H9 (cell line): ENCODE measurements at regions not wholly inside any gene's neighbourhood (a gene's known extent, or its start where the extent isn't known, plus 50 kb on each side); places are given as distances from the start of the nearest gene placed in this dataset.

Experiments used
- DNase-seq: peaks from one replicate; pipeline ENCODE4 v3.0.0-alpha.2; 2017
- H2AFZ ChIP-seq: one replicate; pipeline ENCODE4 v1.6.1; 2013; ENCODE audit warnings: mild to moderate bottlenecking, low read length, control low read depth, moderate library complexity
- H2AK5ac ChIP-seq: 2 replicates; pipeline ENCODE4 v1.6.1; 2013; ENCODE audit warnings: low read length, control low read depth, mixed read lengths; ENCODE audit not compliant: insufficient read length
- H2BK120ac ChIP-seq: one replicate; pipeline ENCODE4 v1.6.1; 2013; ENCODE audit warnings: low read depth, mild to moderate bottlenecking, low read length, control low read depth, inconsistent platforms; ENCODE audit not compliant: poor library complexity, severe bottlenecking
- H2BK12ac ChIP-seq: 2 replicates; pipeline ENCODE4 v1.6.1; 2013; ENCODE audit warnings: low read length, control low read depth, mixed read lengths, low read depth; ENCODE audit not compliant: insufficient read length
- H2BK15ac ChIP-seq: 2 replicates; pipeline ENCODE4 v1.6.1; 2013; ENCODE audit warnings: low read depth, low read length, control low read depth
- H2BK20ac ChIP-seq: one replicate; pipeline ENCODE4 v1.6.1; 2013; ENCODE audit warnings: low read depth, mild to moderate bottlenecking, low read length, control low read depth, inconsistent platforms; ENCODE audit not compliant: poor library complexity, severe bottlenecking
- H2BK5ac ChIP-seq: 2 replicates; pipeline ENCODE4 v1.6.1; 2013; ENCODE audit warnings: low read length, control low read depth, mixed read lengths; ENCODE audit not compliant: insufficient read length
- H3K14ac ChIP-seq: 2 replicates; pipeline ENCODE4 v1.6.1; 2013; ENCODE audit warnings: low read length, control low read depth; ENCODE audit not compliant: insufficient read depth
- H3K18ac ChIP-seq: 2 replicates; pipeline ENCODE4 v1.6.1; 2013; ENCODE audit warnings: low read depth, mild to moderate bottlenecking, mixed read lengths, low read length, control low read depth; ENCODE audit not compliant: insufficient read length
- H3K23ac ChIP-seq: 2 replicates; pipeline ENCODE4 v1.6.1; 2013; ENCODE audit warnings: low read length, control low read depth, mixed read lengths, low read depth; ENCODE audit not compliant: insufficient read length
- H3K23me2 ChIP-seq: 2 replicates; pipeline ENCODE4 v1.6.1; 2013; ENCODE audit warnings: low read depth, mild to moderate bottlenecking, mixed read lengths, low read length, control low read depth; ENCODE audit not compliant: insufficient read length, poor library complexity, severe bottlenecking
- H3K27ac ChIP-seq: 2 replicates; pipeline ENCODE4 v1.5.1; 2013; ENCODE audit warnings: low read length, control low read depth, mixed read lengths, low read depth; ENCODE audit not compliant: insufficient read length
- H3K27me3 ChIP-seq: 2 replicates; pipeline ENCODE4 v1.6.1; 2013; ENCODE audit warnings: low read length, control low read depth, inconsistent platforms; ENCODE audit not compliant: insufficient read depth
- H3K4ac ChIP-seq: 2 replicates; pipeline ENCODE4 v1.6.1; 2013; ENCODE audit warnings: low read depth, mild to moderate bottlenecking, control low read depth, inconsistent platforms, low read length, moderate library complexity
- H3K4me1 ChIP-seq: 2 replicates; pipeline ENCODE4 v1.6.1; 2013; ENCODE audit warnings: low read length, control low read depth, inconsistent platforms; ENCODE audit not compliant: insufficient read depth
- H3K4me2 ChIP-seq: 2 replicates; pipeline ENCODE4 v1.6.1; 2013; ENCODE audit warnings: low read length, control low read depth, mixed read lengths; ENCODE audit not compliant: insufficient read length, insufficient read depth
- H3K56ac ChIP-seq: 2 replicates; pipeline ENCODE4 v1.6.1; 2013; ENCODE audit warnings: low read depth, mild to moderate bottlenecking, mixed read lengths, low read length, control low read depth; ENCODE audit not compliant: insufficient read length
- H3K79me1 ChIP-seq: 2 replicates; pipeline ENCODE4 v1.6.1; 2013; ENCODE audit warnings: low read depth, mild to moderate bottlenecking, moderate library complexity, low read length, control low read depth, inconsistent platforms; ENCODE audit not compliant: insufficient read depth, poor library complexity, severe bottlenecking
- H3K79me2 ChIP-seq: 2 replicates; pipeline ENCODE4 v1.6.1; 2013; ENCODE audit warnings: low read length, control low read depth, inconsistent platforms; ENCODE audit not compliant: insufficient read depth
- H3K9ac ChIP-seq: 2 replicates; pipeline ENCODE4 v1.6.1; 2013; ENCODE audit warnings: low read length, control low read depth, mixed read lengths; ENCODE audit not compliant: insufficient read length; ENCODE audit errors: extremely low read depth
- H3K9me3 ChIP-seq: one replicate; pipeline ENCODE4 v1.6.1; 2013; ENCODE audit warnings: low read depth, low read length, inconsistent platforms; ENCODE audit not compliant: control insufficient read depth
- H3T11ph ChIP-seq: one replicate; pipeline ENCODE4 v1.6.1; 2013; ENCODE audit warnings: mild to moderate bottlenecking, low read length, control low read depth, inconsistent platforms
- H4K20me1 ChIP-seq: one replicate; pipeline ENCODE4 v1.6.1; 2013; ENCODE audit not compliant: control insufficient read depth, insufficient read length, insufficient read depth
- H4K5ac ChIP-seq: 2 replicates; pipeline ENCODE4 v1.6.1; 2013; ENCODE audit warnings: low read depth, mild to moderate bottlenecking, mixed read lengths, low read length, control low read depth; ENCODE audit not compliant: insufficient read length
- H4K8ac ChIP-seq: replicated peaks from 2 replicates; pipeline ENCODE4 v1.6.1; 2013; ENCODE audit warnings: low read length, control low read depth, mixed read lengths, low read depth; ENCODE audit not compliant: insufficient read length
- H4K91ac ChIP-seq: 2 replicates; pipeline ENCODE4 v1.6.1; 2013; ENCODE audit warnings: low read depth, mild to moderate bottlenecking, moderate library complexity, mixed read lengths, low read length, control low read depth; ENCODE audit not compliant: insufficient read length
- H3K27ac Mint-ChIP-seq, 3 experiments: 2 replicates in 2 of 3; 3 replicates in 1 of 3; pipeline ENCODE4 v1.8.0; 2020 to 2021; ENCODE audit warnings: mixed read lengths in 3 of 3, mild to moderate bottlenecking in 1 of 3, moderate library complexity in 1 of 3
- H3K27me3 Mint-ChIP-seq: 2 replicates; pipeline ENCODE4 v1.8.0; 2021; ENCODE audit warnings: low read depth, mild to moderate bottlenecking, moderate library complexity, mixed read lengths
- H3K36me3 Mint-ChIP-seq, 3 experiments: 2 replicates in 2 of 3; 3 replicates in 1 of 3; pipeline ENCODE4 v1.8.0; 2020 to 2021; ENCODE audit warnings: low read depth in 3 of 3, mixed read lengths in 3 of 3; ENCODE audit not compliant: insufficient read depth in 1 of 3
- H3K4me1 Mint-ChIP-seq, 2 experiments: 2 replicates each; pipeline ENCODE4 v1.8.0; 2020; ENCODE audit warnings: mixed read lengths in 2 of 2
- H3K4me3 Mint-ChIP-seq, 2 experiments: 2 replicates in 1 of 2; 3 replicates in 1 of 2; pipeline ENCODE4 v1.8.0; 2020 to 2021; ENCODE audit warnings: mild to moderate bottlenecking in 2 of 2, mixed read lengths in 2 of 2, moderate library complexity in 1 of 2
- H3K9me3 Mint-ChIP-seq, 2 experiments: 2 replicates in 1 of 2; 3 replicates in 1 of 2; pipeline ENCODE4 v1.8.0; 2020; ENCODE audit warnings: mild to moderate bottlenecking in 2 of 2, mixed read lengths in 2 of 2, moderate library complexity in 1 of 2
- CTCF ChIP-seq: fragments of 200-600 bp; sonication (generic); conservative IDR thresholded peaks from 3 replicates; pipeline ENCODE4 v1.8.0; 2021; ENCODE audit warnings: antibody characterized with exemption, mild to moderate bottlenecking
- WGBS: extraction: QIAGEN DNeasy Blood & Tissue Kit; methylation state at CpG from one replicate; pipeline ENCODE4 v1.1.7; 2013; ENCODE audit warnings: missing lambda C conversion rate, low lambda C conversion rate, mixed read lengths; ENCODE audit not compliant: insufficient read length; ENCODE audit errors: extremely low coverage; 5-methylcytosine and 5-hydroxymethylcytosine counted together

- Histone ChIP-seq H3K9ac (no peak overlapping the region), H4K20me1 (no peaks in the 10 kb centered on the region)
These were observed 196.1 kb upstream of the KLF14 start for GRCh38 chr7:130929896-130930659.

More at GRCh38 chr7:130929896-130930659, 196.1 kb upstream of the KLF14 start:
- no peak overlapping the region for H3K4me2 ChIP-seq
- no peaks in the 10 kb centered on the region for H3K9me3 ChIP-seq
- no peak overlapping the region for H2AFZ ChIP-seq
- H3K79me1 ChIP-seq: no peaks in the 10 kb centered on the region
- no peak overlapping the region for H4K5ac ChIP-seq
- H3K27me3 ChIP-seq: no peaks in the 10 kb centered on the region
- H3K56ac ChIP-seq: no peak overlapping the region
- H3K23me2 ChIP-seq: no peaks in the 10 kb centered on the region
- Mint-ChIP-seq H3K36me3 (no peaks in the 10 kb centered on the region), H3K27me3 (no peaks in the 10 kb centered on the region; the same call in 1 of the 2 replicates), H3K4me3 (no peak overlapping the region), H3K4me1 (peaks cover 6 to 12% of the 10 kb centered on the region in 2 experiments), H3K9me3 (no peaks in the 10 kb centered on the region), H3K27ac (0 out of 7 replicates have a peak overlapping the region, but pooled peaks of 1 of the 3 experiments have one; percentile 22)
- no peak overlapping the region for H2BK12ac ChIP-seq
- H3K79me2 ChIP-seq: no peaks in the 10 kb centered on the region
- H3T11ph ChIP-seq: no peak overlapping the region
- H3K4ac ChIP-seq: no peak overlapping the region
- no peak overlapping the region for H2BK120ac ChIP-seq
- H3K23ac ChIP-seq: no peak overlapping the region
- no peak for DNase-seq
- no peak overlapping the region for H3K18ac ChIP-seq
- H3K27ac ChIP-seq: no peak overlapping the region
- no peaks in the 10 kb centered on the region; the same call in 1 of the 2 replicates for H3K4me1 ChIP-seq
- no peak for TF ChIP-seq CTCF
- H4K91ac ChIP-seq: no peak overlapping the region
- no peak overlapping the region for H2BK5ac ChIP-seq
- H3K14ac ChIP-seq: no peak overlapping the region
- WGBS: no CpG with 5 or more reads among the region's 4 CpGs
- no peak overlapping the region for H2AK5ac ChIP-seq
- no peak overlapping the region for H2BK15ac ChIP-seq
- H4K8ac ChIP-seq: no peak overlapping the region
- H2BK20ac ChIP-seq: no peak overlapping the region
